ENCODE measurements at regions not wholly inside any gene's neighbourhood (a gene's known extent, or its start where the extent isn't known, plus 50 kb on each side); places are given as distances from the start of the nearest gene placed in this dataset.

DNA sequence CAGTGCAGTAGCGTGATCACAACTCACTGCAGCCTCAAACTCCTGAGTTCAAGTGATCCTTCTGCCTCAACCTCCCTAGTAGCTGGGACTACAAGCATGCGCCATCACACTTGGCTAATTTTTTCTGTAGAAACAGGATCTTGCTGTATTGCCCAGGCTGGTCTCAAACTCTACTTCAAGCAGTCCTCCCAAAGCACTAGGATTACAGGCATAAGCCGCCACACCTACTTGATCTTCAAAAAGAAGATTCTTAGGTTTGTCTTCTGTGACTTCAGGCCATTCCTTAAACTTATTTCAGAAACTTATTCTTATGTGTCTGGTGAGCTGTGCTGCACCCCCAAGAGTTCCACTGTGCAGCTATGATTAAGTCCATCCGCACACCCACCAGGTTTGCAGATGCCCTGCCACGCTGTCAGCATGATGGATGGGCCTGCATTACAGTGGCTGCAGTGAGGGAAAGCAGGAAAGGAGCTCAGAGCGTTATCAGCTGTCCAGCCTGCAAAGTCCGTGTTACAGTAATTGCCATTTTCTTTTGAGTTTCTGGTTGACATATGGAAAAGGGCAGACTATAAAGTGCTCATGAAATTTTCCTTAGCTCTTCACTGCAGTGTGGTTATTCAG lies 146.6 kb downstream of the AASDH start:
- no peak for DNase-seq

- DNase-seq = no peak
These were observed 149.0 kb downstream of the AASDH start for GRCh38 chr4:56238251-56238650.

DNA sequence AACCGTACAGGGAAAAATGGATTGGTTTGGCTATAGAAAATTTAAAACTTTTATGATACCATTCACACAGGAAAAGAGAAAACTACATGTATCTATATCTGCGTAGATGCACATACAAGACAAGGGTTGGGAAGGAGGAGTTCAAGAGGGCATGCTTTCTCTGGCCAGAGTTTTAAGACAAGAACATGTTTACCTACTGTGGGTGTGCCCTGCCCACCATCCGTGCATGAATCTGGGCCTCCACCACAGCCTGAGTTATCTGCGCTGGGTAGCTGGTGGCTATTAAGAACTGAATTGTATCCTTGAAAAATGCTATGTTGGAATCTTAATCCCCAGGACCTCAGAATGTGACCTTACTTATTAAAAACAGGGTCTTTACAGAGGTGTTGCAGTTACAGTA lies 151.6 kb downstream of the AASDH start:
- no peak for DNase-seq

GRCh38 chr4:56235011-56235410 lies 152.3 kb downstream of the AASDH start:
- DNase-seq = no peak

- no peak for DNase-seq
These were observed 153.2 kb downstream of the AASDH start for GRCh38 chr4:56234098-56234497.

DNA sequence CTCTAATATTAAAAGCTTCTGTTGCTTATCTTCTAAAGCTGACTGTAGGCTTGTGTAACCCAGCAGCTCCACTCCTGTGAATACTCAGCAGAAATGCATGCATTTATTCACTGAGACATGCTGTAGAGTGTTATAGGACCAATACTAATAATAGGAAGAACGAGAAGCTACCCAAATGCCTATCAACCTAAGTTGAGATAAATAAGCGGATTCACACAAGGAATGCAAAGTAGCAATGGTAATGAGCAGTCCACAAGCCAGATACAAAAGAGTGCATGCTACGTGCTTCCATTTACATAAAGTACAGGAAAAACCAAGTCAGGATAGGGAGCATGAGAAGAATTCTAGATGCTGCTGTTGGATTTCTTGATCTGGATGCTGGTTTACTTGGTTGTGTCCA lies 155.9 kb downstream of the AASDH start:
- no peak for DNase-seq

GRCh38 chr4:56229947-56230346 lies 157.3 kb downstream of the AASDH start:
- no peak for DNase-seq

DNA sequence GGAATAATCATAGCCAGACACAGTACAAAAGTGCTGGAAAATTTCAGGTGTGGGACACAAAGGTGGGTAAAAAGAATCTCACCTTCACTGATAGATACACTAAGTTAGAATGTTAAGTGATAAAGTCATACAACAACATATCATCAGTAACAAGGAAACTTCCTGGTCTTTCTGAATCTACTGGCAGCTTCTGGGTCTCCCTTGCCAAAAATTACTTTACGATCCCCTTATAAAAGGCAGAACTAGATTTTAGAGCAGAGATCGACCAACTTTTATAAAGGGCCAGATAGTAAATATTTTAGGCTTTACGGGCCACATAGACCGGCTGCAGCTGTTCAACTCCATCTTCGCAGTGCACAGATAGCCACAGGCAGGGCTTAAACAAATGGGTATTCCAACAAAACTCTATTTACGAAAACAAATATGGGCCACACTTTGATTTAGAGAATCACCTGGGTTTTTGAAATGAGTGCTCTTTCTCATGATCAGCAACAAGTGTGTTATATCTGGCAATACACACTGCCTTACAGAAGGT lies 159.9 kb downstream of the AASDH start:
- DNase-seq = no peak

- no peak for DNase-seq
These were observed 160.7 kb downstream of the AASDH start for GRCh38 chr4:56226579-56226978.

- no peak for DNase-seq
These were observed 162.7 kb downstream of the AASDH start for GRCh38 chr4:56224641-56225040.

GRCh38 chr4:56222514-56222913 lies 164.8 kb downstream of the AASDH start:
- no peak for DNase-seq

GRCh38 chr4:56220261-56220660 lies 167.0 kb downstream of the AASDH start:
- DNase-seq = no peak

DNA sequence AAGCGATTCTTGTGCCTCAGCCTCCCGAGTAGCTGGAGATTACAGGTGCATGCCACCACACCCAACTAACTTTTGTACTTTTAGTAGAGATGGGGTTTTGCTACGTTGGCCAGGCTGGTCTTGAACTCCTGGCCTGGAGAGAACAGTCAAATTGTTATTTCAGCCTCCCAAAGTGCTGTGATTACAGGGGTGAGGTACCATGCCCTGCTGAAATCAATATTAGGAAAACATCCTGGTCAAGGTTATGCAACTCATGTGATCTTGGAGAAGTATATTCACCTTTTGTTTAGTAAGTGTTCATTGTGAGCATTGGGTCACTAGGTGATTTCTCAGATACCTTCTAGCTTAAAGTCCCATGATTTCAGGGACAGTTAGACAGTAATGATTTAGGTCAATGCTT lies 167.8 kb downstream of the AASDH start:
- no peak for DNase-seq

DNA sequence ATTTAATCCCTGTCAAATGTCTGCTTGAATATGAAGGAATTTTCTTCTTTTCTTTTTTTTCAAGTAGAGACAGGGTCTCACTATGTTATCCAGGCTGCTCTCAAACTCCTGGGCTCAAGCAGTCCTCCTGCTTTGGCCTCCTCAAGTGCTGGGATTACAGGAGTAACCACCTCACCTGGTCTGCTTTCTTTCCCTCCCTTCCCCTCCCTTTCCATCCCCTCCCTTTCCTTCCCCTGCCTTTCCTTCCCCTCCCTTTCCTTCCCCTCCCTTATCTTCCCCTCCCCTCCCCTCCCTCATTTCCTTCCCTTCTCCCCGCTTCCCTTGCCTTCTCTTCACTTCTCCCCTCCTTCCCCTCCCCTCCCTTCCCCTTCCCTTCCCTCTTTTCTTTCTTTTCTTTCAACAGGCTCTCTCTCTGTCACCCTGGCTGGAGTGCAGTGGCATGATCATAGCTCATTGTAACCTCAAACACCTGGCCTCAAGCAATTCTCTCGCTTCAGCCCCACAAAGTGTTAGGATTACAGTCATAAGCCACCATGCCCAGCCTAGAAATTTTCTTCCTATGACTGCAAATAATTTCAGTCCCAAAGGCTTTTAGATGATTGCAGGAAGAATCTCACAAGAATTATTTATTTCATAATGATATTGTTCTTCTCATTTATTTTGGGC lies 168.9 kb downstream of the AASDH start:
- no peak for DNase-seq

DNA sequence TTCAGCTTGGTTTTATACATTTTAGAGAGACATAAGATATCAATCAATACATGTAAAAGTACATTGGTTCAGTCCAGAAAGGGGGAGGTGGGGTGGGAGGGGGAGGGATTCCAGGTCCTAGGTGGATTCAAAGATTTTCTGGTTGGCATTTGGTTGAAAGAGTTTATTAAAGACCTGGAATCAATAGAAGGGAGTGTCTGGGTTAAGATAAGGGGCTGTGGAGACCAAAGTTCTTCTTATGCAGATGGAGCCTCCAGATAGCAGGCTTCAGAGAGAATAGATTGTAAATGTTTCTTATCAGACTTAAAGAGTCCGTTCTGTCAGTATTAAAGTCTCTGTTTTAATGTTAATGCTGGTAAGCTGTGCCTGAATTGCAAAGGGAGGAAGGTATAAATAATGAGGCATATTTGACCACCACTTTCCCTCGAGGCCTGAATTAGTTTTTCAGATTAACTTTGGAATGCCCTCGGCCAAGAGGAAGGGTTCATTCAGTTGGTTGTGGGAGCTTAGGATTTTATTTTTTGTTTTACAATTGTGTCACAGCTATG lies 169.9 kb downstream of the AASDH start:
- no peak for DNase-seq

DNA sequence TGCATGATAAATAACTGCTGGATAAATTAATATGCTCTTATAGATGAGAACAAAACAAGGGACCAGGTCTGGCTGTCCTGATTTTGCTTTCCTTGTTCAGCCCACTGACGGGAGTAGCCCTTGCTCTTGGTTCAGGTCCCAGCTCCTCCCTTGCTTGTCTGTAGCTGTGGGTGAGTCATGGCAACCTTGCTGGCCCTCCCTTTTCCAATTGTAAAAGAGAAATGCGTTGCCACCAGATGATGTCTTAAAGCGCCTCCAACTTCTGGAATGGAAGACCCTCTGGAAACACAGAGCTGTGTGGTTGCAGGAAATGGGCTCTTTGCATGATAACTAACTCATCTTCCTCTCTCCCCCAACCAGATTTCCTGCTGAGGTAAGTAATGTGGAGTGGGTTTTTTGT lies 171.4 kb downstream of the AASDH start:
- no peak for DNase-seq

GRCh38 chr4:56215141-56215783 lies 172.0 kb downstream of the AASDH start:
- DNase-seq = no peak

DNA sequence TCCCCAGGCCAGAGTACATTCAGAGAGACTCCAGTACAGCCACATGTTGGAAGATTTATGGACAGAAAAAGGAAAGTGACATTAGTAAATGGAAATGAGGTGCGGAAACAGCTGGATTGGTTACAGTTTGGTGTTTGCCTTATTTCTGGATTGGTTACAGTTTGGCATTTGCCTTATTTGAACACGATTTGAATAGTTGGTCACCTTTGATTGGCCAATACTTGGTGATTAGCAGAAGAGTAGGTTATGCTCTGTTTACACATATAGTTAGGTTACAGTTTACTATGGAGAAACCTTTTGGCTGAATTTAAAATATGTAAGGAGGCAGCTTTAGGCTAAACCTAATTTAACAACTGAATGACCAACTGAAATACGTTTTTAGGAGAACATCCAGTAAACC lies 173.7 kb downstream of the AASDH start:
- DNase-seq = no peak

- no peak for DNase-seq
These were observed 174.5 kb downstream of the AASDH start for GRCh38 chr4:56212774-56213173.

DNA sequence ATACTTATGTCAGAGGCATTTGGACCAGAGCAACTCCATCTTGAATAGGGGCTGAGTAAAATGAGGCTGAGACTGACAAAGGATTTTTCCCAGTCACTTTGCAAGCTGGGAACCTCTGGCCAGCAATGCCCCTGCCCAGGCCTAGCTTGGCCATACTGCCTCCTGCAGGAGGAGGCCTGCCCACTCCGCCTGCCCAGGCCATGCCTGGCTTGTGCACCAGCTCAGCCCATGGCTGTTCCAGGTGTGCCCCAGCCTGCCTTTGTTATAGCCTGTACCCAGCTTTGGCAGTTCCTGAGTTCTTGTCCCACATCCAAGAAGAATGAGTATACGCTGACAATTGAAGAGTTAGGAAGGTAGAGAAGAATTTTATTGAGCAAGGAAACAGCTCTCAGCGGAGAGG lies 176.1 kb downstream of the AASDH start:
- no peak for DNase-seq

DNA sequence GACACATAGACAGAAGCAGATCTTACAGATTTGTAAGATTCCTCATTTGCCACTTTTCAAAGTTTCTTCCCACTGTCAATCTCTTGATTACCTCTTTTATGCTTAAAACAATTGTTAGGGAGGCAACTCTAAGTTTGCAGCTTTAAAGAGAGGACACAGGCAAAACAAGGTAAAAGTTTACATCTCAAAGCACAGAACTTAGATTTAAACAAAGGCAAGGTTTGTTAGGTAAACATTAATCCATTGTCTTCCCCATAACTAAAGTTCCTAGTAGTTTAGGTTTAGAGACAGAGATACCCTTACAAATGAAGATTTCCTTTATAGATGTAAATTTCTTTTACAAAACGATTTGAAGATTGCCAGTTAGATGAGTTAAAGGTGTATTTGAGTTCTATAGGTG lies 176.9 kb downstream of the AASDH start:
- DNase-seq = no peak

DNA sequence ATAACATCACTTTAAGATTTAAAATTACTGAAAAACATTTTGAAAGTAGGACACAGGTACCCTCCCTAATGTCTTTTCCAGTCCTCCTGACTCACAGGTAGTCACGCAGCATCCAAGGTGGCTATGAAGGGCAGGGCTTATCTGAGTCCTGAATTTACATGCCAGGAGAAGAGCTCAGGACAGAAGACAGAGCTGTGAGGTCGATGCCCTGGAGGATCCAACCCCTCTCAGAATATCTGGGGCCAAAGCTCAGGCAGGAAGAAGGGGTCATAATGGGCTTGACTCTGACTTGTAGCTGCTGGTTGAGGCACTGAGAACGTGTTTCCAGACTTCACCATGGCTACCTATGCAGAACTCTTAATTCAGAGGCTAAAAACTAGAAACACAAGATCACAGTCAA lies 177.5 kb downstream of the AASDH start:
- DNase-seq = no peak

- DNase-seq = no peak
These were observed 179.2 kb downstream of the AASDH start for GRCh38 chr4:56208103-56208502.

DNA sequence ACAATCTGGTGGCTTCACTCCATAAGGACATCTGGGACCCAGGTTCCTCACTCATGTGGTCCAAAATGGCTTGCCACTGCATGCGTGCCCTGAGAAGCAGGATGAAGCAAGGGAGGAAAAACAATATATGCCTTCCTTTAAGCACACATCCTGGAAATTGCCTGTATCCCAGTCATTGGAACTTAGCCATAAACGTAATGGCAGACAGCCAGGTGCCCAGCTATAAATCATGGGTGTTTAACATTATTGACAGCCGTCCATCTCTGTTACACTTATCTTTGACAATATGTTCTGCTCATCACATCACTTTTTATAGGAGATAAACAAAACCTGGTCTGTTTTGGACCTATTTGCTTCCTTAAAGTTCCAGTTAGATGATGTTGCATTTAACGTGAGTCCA lies 181.0 kb downstream of the AASDH start:
- no peak for DNase-seq

Measured in NCI-H2029 treated with DMSO at 0.1 percent for 48 hours (cell line).